HUES64 (cell line): ENCODE measurements at regions not wholly inside any gene's neighbourhood (a gene's known extent, or its start where the extent isn't known, plus 50 kb on each side); places are given as distances from the start of the nearest gene placed in this dataset.

Source experiments
- H3K27ac ChIP-seq: 2 replicates; pipeline ENCODE4 v1.7.0; 2013; ENCODE audit warnings: low read depth, low read length, inconsistent platforms
- H3K27me3 ChIP-seq: 2 replicates; pipeline ENCODE4 v1.6.1; 2013; ENCODE audit warnings: mild to moderate bottlenecking, low read length; ENCODE audit not compliant: insufficient read depth
- H3K36me3 ChIP-seq: 2 replicates; pipeline ENCODE4 v1.6.1; 2013; ENCODE audit warnings: mild to moderate bottlenecking, low read length; ENCODE audit not compliant: insufficient read depth
- H3K4me1 ChIP-seq: 2 replicates; pipeline ENCODE4 v1.6.1; 2013; ENCODE audit warnings: mild to moderate bottlenecking, low read length, moderate library complexity; ENCODE audit not compliant: insufficient read depth
- H3K4me3 ChIP-seq: 2 replicates; pipeline ENCODE4 v1.5.1; 2013; ENCODE audit warnings: mild to moderate bottlenecking, low read length, moderate library complexity
- H3K9ac ChIP-seq: 2 replicates; pipeline ENCODE4 v1.6.1; 2013; ENCODE audit warnings: mild to moderate bottlenecking, low read depth, low read length
- H3K9me3 ChIP-seq: 2 replicates; pipeline ENCODE4 v1.6.1; 2013; ENCODE audit warnings: low read depth, low read length; ENCODE audit not compliant: insufficient read depth
- WGBS: fragments of 150-250, 120-280 bp; methylation state at CpG from one replicate; pipeline ENCODE4 v1.1.7; 2013; ENCODE audit warnings: missing lambda C conversion rate; 5-methylcytosine and 5-hydroxymethylcytosine counted together

DNA sequence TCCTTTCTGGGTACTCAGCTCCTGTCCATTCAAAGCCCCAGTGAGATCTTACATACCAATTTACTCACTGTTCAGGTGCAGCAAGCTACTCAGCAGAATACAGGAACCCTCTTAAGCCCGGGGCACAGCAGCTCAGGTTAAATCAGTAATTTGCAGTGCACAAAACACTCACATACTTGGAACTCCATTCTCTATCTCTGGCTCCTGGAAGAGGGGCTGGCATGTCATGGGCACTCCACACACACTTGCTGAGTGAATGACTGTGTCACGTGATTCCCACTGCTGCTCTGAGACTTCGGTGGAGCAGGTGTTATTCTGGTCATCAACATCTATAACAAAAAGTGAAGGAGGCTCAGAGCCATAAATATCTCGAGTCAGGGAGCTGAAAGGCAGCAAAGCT lies 157.3 kb upstream of the BDNF start:
- Histone ChIP-seq H3K27ac (no peak overlapping the region), H3K4me3 (no peak overlapping the region), H3K9ac (no peak overlapping the region), H3K27me3 (no peaks in the 10 kb centered on the region), H3K4me1 (no peaks in the 10 kb centered on the region), H3K9me3 (no peaks in the 10 kb centered on the region), H3K36me3 (no peaks in the 10 kb centered on the region)
- 89% methylated on average over 4 of the region's 4 CpGs for WGBS

DNA sequence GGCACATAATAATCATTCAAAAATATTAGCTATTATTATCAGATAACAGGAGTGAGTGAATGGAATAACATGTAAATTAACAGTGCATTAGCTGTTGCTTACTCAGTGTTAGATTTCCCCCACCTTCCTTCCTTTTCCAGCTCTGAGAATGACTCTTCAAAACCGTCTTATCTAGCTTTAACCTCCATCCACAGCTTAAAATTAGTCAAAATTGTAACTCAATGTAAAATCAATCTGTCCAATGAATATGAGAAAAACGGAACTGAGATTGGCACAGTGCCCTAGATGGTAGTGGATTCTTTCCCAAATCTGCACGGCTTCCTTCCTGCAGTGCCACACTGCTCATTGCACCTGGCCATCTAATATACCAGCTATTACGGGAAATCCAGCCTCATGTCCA lies 156.8 kb upstream of the BDNF start:
- H3K4me3 ChIP-seq, result no peak overlapping the region
- H3K36me3 ChIP-seq, result no peaks in the 10 kb centered on the region
- no peak overlapping the region for H3K9ac ChIP-seq
- H3K9me3 ChIP-seq, result no peaks in the 10 kb centered on the region
- H3K27me3 ChIP-seq, result no peaks in the 10 kb centered on the region
- WGBS, result 88% methylated on average over 4 of the region's 4 CpGs
- H3K4me1 ChIP-seq, result no peaks in the 10 kb centered on the region
- H3K27ac ChIP-seq, result no peak overlapping the region

DNA sequence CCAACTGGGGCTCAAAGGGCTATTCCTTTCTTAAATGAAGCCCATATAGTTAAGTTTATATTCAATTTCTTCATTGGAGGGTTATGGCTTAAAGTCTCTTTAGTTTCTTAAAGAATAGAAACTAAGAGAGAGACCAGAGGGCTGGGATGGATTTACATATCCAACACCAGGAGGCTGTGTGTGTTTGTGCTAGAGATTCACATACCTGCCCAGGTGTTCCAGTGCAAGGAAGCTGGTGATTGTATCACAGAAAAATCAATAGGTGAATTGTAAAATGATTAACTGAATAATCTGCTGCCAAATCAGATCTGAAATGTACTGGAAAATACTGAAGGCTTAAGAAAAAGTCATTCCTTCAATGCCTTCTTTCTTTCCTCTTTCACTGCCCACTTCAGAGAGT lies 148.2 kb upstream of the BDNF start:
- Histone ChIP-seq H3K9ac (no peak overlapping the region), H3K4me1 (no peaks in the 10 kb centered on the region), H3K27me3 (no peaks in the 10 kb centered on the region), H3K27ac (no peak overlapping the region), H3K9me3 (no peaks in the 10 kb centered on the region), H3K36me3 (no peaks in the 10 kb centered on the region), H3K4me3 (no peak overlapping the region)

GRCh38 chr11:27847496-27847895 lies 147.2 kb upstream of the BDNF start:
- Histone ChIP-seq H3K27ac (no peak overlapping the region), H3K27me3 (no peaks in the 10 kb centered on the region), H3K4me3 (no peak overlapping the region), H3K9me3 (no peaks in the 10 kb centered on the region), H3K36me3 (no peaks in the 10 kb centered on the region), H3K4me1 (no peaks in the 10 kb centered on the region), H3K9ac (no peak overlapping the region)

DNA sequence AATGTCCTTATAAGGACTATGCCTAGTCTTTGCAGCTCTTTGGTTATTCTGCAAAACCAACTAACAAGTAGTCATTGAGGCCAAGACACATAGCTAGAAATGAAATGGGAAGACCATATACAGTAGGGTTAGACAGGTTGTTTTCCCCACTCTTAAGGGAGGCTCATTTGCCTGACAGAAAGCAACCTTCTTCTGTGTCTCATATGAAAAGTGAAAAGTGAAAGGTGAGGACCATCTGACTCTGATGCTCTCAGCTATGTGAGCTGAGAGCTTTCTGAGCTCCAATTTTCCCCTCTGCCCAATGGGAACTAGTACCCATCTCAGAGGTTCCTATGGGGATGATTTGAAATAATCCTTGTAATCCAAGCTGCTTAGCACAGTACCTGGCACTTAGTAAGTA lies 142.0 kb upstream of the BDNF start:
- no peak overlapping the region for H3K4me3 ChIP-seq
- no peaks in the 10 kb centered on the region for H3K9me3 ChIP-seq
- no peaks in the 10 kb centered on the region for H3K36me3 ChIP-seq
- H3K4me1 ChIP-seq, result no peaks in the 10 kb centered on the region
- H3K27ac ChIP-seq, result no peak overlapping the region
- H3K27me3 ChIP-seq, result no peaks in the 10 kb centered on the region
- no peak overlapping the region for H3K9ac ChIP-seq

DNA sequence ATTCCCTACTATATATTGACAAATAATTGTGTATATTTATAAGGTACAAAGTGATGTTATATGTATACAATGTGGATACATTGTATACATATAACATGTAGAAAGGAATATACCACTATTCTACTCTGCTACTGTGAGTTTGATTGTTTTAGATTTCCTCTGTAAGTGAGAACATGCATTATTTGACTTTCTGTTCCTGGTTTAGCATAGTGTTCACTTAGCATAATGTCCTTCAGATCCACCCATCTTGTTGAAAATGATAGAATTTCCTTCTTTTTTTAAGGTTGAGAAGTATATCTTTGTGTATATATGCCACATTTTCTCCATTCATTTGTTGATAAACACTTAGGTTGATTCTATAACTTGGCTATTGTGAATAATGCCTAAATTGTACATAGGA lies 140.8 kb upstream of the BDNF start:
- H3K36me3 ChIP-seq, result no peaks in the 10 kb centered on the region
- H3K9me3 ChIP-seq, result no peaks in the 10 kb centered on the region
- no peak overlapping the region for H3K9ac ChIP-seq
- H3K4me3 ChIP-seq, result no peak overlapping the region
- H3K27me3 ChIP-seq, result no peaks in the 10 kb centered on the region
- no peak overlapping the region for H3K27ac ChIP-seq
- H3K4me1 ChIP-seq, result no peaks in the 10 kb centered on the region

DNA sequence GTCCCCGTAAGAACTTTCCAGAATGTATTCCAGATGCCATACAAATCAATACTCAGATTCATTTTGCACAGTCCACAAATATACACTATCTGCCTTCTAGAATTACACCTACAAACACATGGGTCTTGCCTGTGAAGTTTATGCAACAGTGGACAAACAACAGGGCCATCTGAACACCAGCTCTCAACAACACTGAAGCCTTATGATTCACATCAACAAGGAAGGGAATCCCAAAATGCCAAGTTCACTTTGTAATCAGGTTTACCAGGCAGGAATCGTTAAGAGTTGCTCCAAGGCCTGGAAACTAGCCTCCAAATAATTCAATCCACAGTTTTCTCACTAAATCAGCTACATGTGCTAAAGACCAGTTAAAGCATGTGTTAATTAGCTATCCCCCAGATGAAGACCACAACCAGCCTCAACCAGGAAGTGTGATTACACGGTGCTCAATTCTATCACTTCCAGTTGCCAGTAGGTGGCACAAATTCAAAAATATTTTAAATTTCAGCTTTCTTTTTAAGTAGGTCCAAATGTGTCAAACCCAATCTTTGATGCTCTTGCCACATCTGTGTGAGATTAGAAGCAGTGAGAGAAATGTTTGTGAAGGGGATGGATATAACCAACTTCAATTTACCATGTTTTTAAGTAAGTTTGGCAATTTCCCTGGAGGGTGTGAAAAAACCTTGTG lies 139.1 kb upstream of the BDNF start:
- WGBS, result 68% methylated on average over 3 of the region's 3 CpGs
- Histone ChIP-seq H3K4me1 (no peaks in the 10 kb centered on the region), H3K9me3 (no peaks in the 10 kb centered on the region), H3K36me3 (no peaks in the 10 kb centered on the region), H3K27me3 (no peaks in the 10 kb centered on the region), H3K4me3 (no peak overlapping the region), H3K27ac (no peak overlapping the region), H3K9ac (no peak overlapping the region)

DNA sequence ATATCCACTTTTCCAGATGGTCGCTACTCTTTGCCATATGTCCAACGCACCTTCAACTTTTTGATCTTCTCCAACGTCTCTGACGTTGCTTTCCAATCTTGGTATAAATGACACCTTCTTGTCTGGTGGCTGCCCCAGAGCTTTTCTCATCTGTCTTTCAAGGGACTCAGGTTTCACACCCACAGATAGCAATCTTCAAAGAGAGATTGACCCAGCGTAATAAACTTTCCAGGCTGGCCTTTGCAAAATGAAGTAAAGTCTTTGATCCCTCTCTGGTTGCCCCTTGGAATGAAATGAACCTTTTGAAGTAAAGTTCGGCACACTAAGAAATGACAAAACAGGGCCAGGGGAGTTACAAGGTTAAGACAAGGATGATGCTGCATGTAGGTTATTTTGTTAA lies 138.4 kb upstream of the BDNF start:
- no peaks in the 10 kb centered on the region for H3K9me3 ChIP-seq
- no peak overlapping the region for H3K9ac ChIP-seq
- no peak overlapping the region for H3K4me3 ChIP-seq
- H3K27me3 ChIP-seq, result no peaks in the 10 kb centered on the region
- 58% methylated on average over 6 of the region's 6 CpGs for WGBS
- no peaks in the 10 kb centered on the region for H3K36me3 ChIP-seq
- H3K27ac ChIP-seq, result no peak overlapping the region
- H3K4me1 ChIP-seq, result no peaks in the 10 kb centered on the region

DNA sequence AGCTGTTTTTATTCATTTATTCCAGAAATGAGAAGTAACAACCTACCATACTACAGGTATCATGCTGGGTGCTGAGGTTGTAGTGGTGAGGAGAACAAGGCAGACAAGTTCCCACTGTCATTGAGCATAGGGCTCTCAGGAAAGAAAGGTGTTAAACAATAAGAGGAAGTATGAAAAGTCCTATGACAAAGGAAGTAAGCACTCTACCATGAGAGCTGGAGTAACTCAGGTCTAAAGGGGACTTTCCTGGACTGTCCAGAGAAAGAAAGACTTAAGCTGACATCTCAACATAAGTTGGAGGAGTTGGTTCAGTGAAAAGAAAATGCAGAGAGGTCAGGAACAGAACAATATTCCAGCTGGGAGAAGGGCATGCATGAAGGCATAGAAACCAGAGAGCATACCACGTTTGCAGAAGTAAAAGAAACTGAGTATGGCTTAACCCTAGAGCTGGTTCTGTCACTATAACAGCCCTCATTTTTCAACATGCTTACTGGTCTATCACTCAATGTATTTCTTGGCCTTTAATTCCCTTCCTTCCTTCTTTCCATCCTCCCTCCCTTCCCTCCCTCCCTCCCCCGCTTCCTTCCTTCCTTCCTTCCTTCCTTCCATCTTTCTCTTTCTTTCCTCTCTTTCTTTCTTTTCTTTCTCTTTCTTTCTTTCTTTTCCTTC lies 137.8 kb upstream of the BDNF start:
- Histone ChIP-seq H3K9ac (no peak overlapping the region), H3K27me3 (no peaks in the 10 kb centered on the region), H3K4me1 (no peaks in the 10 kb centered on the region), H3K9me3 (no peaks in the 10 kb centered on the region), H3K27ac (no peak overlapping the region), H3K4me3 (no peak overlapping the region), H3K36me3 (no peaks in the 10 kb centered on the region)
- 90% methylated on average over 2 of the region's 2 CpGs for WGBS

GRCh38 chr11:27830206-27830605 lies 130.0 kb upstream of the BDNF start:
- 88% methylated on average over 3 of the region's 3 CpGs for WGBS
- Histone ChIP-seq H3K9ac (no peak overlapping the region), H3K27ac (no peak overlapping the region), H3K4me1 (no peaks in the 10 kb centered on the region), H3K9me3 (0 out of 2 replicates have a peak, but pooled peaks cover 5% of the 10 kb centered on the region), H3K27me3 (no peaks in the 10 kb centered on the region), H3K4me3 (no peak overlapping the region), H3K36me3 (no peaks in the 10 kb centered on the region)

DNA sequence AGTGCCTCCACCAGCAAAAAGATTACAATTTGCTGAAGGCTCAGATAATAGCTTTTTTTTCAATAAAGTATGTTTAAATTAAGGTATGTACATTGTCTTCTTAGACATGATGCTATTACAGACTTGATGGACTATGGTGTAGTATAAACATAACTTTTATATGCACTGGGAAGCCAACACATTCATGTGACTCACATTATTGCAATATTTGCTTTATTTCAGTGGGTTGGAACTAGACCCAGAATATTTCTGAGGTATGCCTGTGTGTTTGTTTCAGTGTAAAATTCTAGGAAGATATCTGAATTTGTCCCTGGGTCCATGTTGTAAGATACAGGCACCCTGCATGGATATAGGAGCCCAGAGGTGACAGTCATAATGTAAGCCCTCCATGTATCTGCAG lies 120.0 kb upstream of the BDNF start:
- no peak overlapping the region for H3K4me3 ChIP-seq
- H3K27me3 ChIP-seq, result no peaks in the 10 kb centered on the region
- no peak overlapping the region for H3K27ac ChIP-seq
- no peaks in the 10 kb centered on the region for H3K9me3 ChIP-seq
- no peak overlapping the region for H3K9ac ChIP-seq
- H3K36me3 ChIP-seq, result no peaks in the 10 kb centered on the region
- H3K4me1 ChIP-seq, result no peaks in the 10 kb centered on the region

GRCh38 chr11:27816197-27816596 lies 115.9 kb upstream of the BDNF start:
- 92% methylated on average over 1 of the region's 1 CpG for WGBS
- H3K27me3 ChIP-seq, result no peaks in the 10 kb centered on the region
- no peak overlapping the region for H3K4me3 ChIP-seq
- H3K9ac ChIP-seq, result no peak overlapping the region
- H3K27ac ChIP-seq, result no peak overlapping the region
- H3K36me3 ChIP-seq, result no peaks in the 10 kb centered on the region
- no peaks in the 10 kb centered on the region for H3K4me1 ChIP-seq
- H3K9me3 ChIP-seq, result no peaks in the 10 kb centered on the region
